SIG-M5 treated with dmso at 0.1 percent for 504 hours (cell line): ENCODE measurements at regions not wholly inside any gene's neighbourhood (a gene's known extent, or its start where the extent isn't known, plus 50 kb on each side); places are given as distances from the start of the nearest gene placed in this dataset.

Experiments used
- DNase-seq: peaks from one replicate; lab custom pipeline; 2025; ENCODE audit not compliant: unreplicated experiment; lab: John Stamatoyannopoulos, UW

- no peak for DNase-seq
Measured at GRCh38 chr17:72538443-72538842, 417.6 kb downstream of the SOX9 start.

GRCh38 chr17:72538901-72539352, 418.1 kb downstream of the SOX9 start:
- DNase-seq = no peak

DNA sequence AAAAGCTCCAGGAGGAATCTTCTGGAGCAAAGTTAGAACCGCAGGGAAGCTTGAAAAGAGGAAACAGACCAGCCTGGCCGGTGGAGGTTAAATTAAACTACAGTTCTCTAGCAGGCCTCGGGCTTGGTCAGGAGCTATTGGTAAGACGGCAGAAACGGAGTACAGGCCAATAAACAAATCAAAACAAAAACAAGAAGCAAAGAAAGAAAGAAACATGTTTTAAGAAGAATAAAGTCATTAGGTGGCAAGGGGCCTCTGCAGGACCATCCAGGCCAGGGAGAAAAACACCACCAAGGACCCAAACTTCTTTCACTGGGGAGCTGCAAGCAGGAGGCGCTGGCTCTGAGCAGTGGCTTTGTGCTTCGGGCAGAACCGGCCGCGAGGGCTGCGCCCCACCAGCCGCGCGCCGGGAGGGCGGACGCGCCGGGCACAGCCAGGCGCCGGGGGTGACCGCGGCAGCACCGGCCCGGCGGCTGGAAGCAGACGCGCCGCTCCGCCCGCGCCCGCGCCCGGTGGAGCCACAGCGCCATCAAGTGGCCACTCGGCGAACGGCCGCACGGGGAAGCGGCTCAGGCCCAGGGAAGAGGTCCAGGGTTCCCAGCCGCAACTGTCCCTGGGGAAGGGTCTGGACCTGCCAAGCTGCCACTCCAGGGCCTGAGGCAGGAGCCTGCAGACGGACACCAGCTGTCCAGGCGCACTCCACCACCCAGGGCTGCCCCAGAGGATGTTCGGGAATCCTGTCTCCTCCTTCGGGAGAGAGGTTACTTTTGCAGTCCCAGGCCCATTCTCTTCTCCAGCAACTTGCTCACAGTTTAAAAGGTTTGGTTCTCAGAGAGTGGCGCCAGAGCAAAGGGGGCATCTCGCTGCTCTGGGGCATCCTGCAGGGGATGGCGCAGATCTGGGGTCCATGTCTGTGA, 419.4 kb downstream of the SOX9 start:
- DNase-seq = peak; percentile 25

GRCh38 chr17:72542317-72542716, 421.5 kb downstream of the SOX9 start:
- no peak for DNase-seq

- no peak for DNase-seq
Measured at GRCh38 chr17:72545766-72546165, 424.9 kb downstream of the SOX9 start.

DNA sequence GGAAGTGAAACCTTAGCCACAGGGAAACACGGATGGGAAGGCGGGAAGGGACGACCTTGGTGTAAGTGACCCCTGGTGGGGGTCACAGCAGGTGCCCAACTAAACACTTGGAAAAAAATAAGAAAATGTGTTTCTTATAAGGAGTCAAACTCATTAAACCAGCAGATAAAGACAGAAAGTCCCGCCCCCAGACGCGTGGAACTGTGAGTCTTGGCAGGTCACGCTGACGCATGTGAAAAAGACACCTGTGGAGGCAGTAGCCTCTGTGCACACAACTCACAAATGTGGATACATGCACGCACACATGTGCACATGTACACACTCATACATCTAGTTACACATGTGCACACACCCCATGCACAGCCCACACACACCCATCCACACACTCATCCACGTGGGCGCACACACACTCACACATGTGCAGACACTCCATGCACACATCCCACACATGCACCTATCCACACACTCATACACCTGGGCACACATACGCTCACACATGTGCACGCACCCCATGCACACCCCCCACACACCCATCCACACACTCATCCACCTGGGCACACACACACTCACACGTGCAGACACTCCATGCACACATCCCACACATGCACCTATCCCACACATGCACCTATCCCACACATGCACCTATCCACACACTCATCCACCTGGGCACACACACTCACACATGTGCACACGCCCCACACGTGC, 432.4 kb downstream of the SOX9 start:
- DNase-seq = no peak

DNA sequence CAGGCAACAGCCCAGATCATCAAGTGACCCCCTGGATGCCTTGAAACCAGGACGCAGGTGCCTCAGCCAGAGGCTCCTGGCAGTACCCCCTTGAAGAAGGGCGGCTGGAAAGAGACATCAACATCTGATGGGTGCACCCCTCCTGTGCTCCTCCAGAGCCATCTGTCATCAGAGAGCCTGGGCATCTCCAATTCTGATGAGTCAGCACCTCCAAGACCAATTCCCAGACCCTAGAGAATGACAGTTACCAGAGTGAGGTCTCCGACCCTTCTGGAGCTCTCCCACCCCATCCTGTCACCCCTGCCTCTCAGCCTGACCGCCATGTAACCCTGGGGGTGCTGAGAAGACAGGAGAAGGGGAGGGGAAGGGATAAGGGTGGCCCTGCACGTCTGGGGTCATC, 433.7 kb downstream of the SOX9 start:
- DNase-seq = no peak

DNA sequence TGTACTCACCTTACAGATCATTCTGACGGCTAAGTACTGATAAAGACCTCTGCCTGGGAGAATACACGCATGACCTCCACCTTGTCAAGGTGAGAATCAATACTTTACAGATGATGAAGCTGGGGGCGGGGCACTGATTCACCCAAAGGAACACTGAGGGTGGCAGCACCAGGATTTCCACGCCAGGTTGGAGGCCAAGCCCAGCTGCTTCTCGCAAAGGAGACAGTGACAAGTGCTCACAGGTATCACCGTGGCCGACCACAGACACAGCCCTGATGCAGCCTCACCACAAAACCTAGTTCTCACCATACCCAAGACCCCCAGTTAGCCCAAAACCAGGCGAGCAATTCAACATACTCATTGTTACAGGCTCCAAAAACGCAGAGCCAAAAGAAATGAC, 434.2 kb downstream of the SOX9 start:
- no peak for DNase-seq

DNA sequence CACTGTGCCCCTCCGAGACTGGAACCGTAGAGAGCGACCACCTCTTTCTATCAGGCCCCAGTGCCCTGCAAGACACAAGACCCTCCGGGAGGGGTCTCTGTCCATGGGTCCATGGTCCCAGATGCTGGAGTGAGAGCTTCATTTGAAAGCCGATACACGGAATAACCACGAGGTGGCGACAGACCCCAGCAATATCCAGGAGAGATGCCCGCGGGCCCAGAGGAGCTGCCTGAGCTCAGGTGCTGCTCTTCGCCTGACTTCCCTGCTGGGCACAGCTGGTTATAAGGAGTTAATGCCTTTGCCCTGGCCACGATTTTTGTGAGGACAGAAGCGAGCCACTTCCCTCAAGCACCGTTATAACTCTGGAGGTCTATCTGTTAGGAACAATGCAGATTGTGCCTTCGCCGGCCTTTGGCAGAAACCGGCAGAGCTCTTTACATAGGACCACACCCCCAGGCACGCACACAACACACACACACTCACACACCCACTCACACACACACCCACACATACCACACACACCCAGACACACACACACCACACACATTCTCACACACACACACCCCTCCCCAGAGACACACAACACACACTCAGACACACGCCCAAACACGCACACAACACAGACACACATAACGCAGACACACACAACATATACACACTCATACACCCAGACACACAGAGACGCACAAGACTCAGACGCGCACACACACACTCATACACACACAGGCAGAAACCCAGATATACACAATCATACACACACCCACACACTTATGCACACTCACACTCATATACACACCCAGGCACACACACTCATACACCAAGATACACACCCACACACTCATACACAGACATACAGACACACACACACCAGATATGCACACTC, 436.4 kb downstream of the SOX9 start:
- DNase-seq = peak; percentile 63

- DNase-seq = no peak
Measured at GRCh38 chr17:72558971-72559476, 438.2 kb downstream of the SOX9 start.

DNA sequence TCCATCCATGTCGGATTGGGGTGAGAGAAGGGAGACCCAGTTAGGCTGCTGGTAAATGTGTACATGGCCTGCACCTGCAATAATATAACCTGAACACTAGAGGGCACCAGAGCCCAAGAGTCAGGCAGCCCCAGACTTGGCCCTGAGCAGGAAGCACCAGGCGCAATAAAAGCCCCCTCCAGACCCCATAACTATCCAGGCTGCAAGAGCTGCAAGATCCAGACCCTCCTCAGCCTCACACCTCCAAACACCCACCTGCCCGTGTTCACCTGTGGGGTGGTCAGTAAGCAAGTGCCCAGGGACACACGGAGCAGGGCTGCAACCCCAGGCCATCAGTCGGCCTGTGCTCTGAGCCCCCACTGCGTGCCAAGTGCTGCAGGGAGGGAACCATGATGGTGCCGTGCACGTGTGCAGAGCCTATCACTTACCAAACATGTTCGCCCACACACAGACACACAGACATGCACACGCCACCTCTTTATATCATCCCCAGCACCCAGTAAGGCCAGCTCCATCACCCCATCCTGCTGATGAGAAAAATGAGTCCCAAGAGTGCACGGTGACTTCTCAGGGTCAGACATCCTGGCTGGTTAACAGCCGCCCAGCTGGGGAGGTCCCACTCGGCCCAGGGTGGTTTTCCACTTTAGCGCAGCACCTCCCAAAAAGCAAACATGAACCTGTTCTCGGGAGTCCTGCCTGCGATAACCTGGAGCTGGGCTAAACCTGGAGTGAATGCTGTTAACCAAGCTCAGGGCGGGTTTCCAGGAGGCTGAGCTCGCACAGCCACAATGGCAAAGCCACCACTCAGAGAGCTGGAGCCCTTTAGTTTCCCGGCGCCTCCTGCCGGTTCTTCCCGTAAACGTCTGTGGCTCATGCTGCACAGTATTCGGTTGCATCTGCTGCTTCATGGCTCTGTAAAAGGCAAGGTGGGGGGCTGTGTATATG, 439.8 kb downstream of the SOX9 start:
- DNase-seq = peak; percentile 51

- no peak for DNase-seq
Measured at GRCh38 chr17:72561266-72561665, 440.4 kb downstream of the SOX9 start.

DNA sequence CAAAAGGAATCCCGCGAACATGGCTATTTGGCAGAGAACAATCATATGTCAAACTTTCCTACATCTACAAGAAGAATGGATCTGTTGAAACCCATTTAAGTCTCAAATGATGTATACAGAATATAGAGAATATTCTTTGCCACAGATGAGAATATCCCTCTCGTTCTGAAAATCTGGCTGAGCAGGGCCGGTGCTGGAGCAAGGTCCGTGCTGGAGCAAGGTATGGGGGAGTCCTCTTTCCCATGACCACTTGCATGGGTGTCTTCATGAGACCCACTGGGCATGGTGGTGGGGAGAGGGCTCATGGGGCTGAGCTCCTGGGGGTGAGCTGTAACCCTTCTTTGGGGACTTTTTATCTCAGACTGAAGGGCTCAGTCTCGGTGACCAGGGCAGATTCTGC, 440.9 kb downstream of the SOX9 start:
- DNase-seq = no peak

GRCh38 chr17:72562615-72563188, 441.9 kb downstream of the SOX9 start:
- no peak for DNase-seq

DNA sequence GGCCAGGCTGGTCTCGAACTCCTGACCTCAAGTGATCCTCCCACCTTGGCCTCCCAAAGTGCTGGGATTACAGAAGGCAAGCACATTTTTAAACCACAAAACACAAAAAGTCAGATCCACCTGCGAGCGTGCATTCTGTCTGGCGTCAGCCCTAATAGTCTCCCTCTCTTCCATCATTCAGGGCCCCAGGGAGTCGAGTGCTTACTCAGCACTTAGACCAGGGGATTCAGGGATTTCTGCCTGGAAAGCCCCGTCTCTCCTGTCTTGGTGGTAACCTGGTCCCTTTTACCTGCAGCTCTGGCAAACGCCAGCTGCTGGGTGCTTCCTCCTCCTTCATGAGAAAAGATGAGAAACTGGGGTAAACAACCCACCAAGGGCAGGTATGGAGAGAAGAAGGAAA, 443.1 kb downstream of the SOX9 start:
- no peak for DNase-seq

GRCh38 chr17:72565006-72565405, 444.2 kb downstream of the SOX9 start:
- no peak for DNase-seq

DNA sequence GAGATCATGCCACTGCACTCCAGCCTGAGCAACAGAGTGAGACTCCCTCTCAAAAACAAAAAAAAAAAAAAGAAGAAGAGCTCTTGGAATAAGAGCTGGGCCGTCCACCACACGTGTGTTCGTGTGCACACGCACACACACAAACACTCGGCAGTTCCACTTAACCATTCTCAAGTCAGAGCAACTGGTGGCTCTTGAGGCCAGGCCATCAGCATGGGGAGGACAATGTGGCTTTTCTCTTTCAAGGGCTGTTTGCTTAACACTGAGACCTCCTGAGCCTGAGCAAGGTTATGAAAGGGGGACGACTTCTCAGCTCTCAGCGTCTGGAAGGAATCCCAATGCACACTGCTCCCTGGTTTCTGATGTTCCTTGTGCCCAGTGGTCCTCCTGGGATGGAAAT, 444.9 kb downstream of the SOX9 start:
- DNase-seq = no peak

DNA sequence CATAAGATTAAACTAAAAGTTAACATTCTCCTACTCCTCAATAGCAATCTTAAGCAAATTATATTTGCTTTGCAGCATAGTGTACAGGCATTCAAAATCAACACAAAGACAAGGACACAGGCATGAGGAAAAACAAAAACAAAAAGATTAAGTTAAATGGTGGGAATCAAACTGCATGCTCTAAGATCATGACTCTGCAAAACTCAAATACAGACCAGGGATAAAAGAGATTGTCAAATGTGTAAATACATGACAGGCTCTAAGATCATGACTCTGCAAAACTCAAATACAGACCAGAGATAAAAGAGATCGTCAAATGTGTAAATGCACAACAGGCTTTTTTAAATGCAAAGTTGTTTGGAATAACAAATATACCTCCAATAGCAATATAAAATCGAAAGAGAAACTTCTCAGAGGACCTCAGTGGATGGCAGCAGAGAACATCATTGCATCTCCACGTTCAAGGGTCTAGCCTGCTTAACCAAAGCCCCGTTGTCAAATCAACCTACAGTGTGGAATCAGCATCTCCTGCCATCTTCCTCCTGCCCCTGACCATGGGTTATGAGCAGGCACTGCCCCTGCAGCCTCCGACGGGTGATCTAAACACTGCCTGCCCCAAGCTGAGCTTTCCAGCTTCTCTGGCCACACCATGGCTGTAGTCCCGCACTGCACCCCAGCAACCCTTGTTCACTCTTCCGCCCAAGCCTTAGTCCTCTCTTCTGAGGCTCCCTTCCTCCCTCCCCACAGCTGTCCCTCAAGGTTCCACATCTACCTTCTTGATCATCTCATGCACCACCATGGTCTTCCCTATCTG, 446.1 kb downstream of the SOX9 start:
- DNase-seq = no peak

- DNase-seq = no peak
Measured at GRCh38 chr17:72567774-72568173, 447.0 kb downstream of the SOX9 start.
